Stomach smooth muscle (tissue), 2 donors: ENCODE measurements at regions not wholly inside any gene's neighbourhood (a gene's known extent, or its start where the extent isn't known, plus 50 kb on each side); places are given as distances from the start of the nearest gene placed in this dataset.

ENCODE experiments used
- H3K27ac ChIP-seq: one replicate; pipeline ENCODE4 v1.7.0; 2013; ENCODE audit warnings: mild to moderate bottlenecking, low read length, inconsistent platforms
- H3K27me3 ChIP-seq, 2 donors: one replicate each; pipeline ENCODE4 v1.7.0; 2013; ENCODE audit warnings: low read length in 2 of 2; ENCODE audit not compliant: insufficient read depth in 2 of 2, control insufficient read depth in 1 of 2
- H3K36me3 ChIP-seq, 2 donors: one replicate each; pipeline ENCODE4 v1.7.0; 2013; ENCODE audit warnings: low read length in 2 of 2; ENCODE audit not compliant: control insufficient read depth in 2 of 2, insufficient read depth in 2 of 2
- H3K4me1 ChIP-seq: one replicate; pipeline ENCODE4 v1.7.0; 2013; ENCODE audit warnings: low read length; ENCODE audit not compliant: control insufficient read depth, insufficient read depth
- H3K4me3 ChIP-seq, 2 donors: one replicate each; pipeline ENCODE4 v1.7.0; 2013; ENCODE audit warnings: low read length in 2 of 2
- H3K9ac ChIP-seq, 2 donors: one replicate each; pipeline ENCODE4 v1.7.0; 2013; ENCODE audit warnings: low read length in 2 of 2, mild to moderate bottlenecking in 1 of 2
- H3K9me3 ChIP-seq, 2 donors: one replicate each; pipeline ENCODE4 v1.7.0; 2013; ENCODE audit warnings: low read length in 2 of 2; ENCODE audit not compliant: control insufficient read depth in 2 of 2
- donor health status: healthy.
- donor health status: Pancreatic carcinoma.

DNA sequence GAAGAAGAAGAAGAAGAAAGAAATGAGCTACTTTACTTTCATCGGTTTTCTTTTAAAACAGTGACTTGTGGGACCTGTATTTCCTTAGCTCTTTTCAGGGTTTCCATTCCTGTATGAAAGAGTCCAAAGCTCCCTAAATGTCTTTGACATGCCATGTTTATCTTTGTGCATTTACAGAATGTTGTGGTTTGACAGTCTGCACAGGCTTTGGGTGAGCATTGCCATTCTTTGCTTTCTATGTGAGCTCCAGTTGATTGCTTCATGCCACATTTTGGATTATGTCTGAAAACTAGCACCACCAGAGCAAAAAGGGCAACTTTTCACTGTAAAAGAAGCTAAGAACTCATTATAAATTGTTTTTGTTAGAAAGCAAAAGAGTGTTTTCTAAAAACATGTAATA is 733.4 kb downstream of the TLE4 start:
- Histone ChIP-seq H3K9me3 (no peaks in the 10 kb centered on the region), H3K27me3 (no peaks in the 10 kb centered on the region), H3K4me3 (no peak overlapping the region)

DNA sequence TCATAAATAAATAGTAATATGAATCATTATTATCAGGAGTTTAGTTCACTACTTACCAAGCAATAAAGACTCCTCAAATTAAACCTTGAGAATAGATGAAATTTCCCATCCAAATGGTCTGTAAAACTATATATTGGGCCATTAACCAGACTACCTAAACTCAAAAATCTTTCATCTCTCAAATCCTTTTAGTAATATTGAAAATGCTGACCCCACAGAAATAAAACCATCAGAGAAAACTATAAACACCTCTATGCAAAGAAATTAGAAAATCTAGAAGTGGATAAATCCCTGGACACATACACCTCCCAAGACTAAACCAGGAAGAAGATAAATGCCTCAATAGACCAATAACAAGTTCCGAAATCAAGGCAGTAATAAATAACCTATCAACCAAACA is 723.2 kb downstream of the TLE4 start:
- H3K9ac ChIP-seq = no peak overlapping the region
- H3K36me3 ChIP-seq = no peaks in the 10 kb centered on the region
- H3K27me3 ChIP-seq = no peaks in the 10 kb centered on the region
- H3K4me1 ChIP-seq = no peaks in the 10 kb centered on the region
- H3K4me3 ChIP-seq = no peak overlapping the region
- H3K9me3 ChIP-seq = no peaks in the 10 kb centered on the region
- H3K27ac ChIP-seq = no peak overlapping the region

More for the DNA sequence above, 733.4 kb downstream of the TLE4 start:
- H3K9ac ChIP-seq = no peak overlapping the region
- H3K36me3 ChIP-seq = no peaks in the 10 kb centered on the region
- H3K4me1 ChIP-seq = no peaks in the 10 kb centered on the region
- no peak overlapping the region for H3K27ac ChIP-seq

DNA sequence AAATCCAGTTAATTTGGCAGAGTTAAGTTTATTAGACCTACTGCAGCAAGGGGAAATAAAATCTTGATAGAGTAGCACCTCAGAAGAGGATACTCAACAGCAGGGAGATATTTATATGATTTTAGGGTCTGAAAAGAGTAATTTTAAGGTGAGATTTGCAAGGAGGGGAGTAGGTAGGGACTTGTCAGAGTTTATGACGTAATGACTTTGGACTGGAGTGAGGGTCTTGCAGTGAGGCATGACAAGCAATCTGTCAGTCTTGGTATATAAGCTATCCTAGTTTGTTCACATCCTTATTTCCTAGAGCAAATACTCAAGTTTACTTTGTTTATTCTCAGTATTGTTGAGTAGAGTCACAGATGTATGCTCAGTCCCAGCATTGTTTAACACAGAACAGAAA is 722.6 kb downstream of the TLE4 start:
- Histone ChIP-seq H3K4me3 (no peak overlapping the region), H3K27ac (no peak overlapping the region), H3K4me1 (no peaks in the 10 kb centered on the region), H3K36me3 (no peaks in the 10 kb centered on the region), H3K27me3 (no peaks in the 10 kb centered on the region), H3K9ac (no peak overlapping the region), H3K9me3 (no peaks in the 10 kb centered on the region)

GRCh38 chr9:80292231-80292630 is 720.5 kb downstream of the TLE4 start:
- no peaks in the 10 kb centered on the region for H3K27me3 ChIP-seq
- H3K4me1 ChIP-seq = no peaks in the 10 kb centered on the region
- H3K36me3 ChIP-seq = no peaks in the 10 kb centered on the region
- H3K27ac ChIP-seq = no peak overlapping the region
- no peak overlapping the region for H3K9ac ChIP-seq
- no peak overlapping the region for H3K4me3 ChIP-seq
- no peaks in the 10 kb centered on the region for H3K9me3 ChIP-seq

GRCh38 chr9:80285326-80285725 is 713.6 kb downstream of the TLE4 start:
- no peak overlapping the region for H3K4me3 ChIP-seq
- H3K27me3 ChIP-seq = no peaks in the 10 kb centered on the region
- H3K27ac ChIP-seq = no peak overlapping the region
- no peaks in the 10 kb centered on the region for H3K36me3 ChIP-seq
- H3K9ac ChIP-seq = no peak overlapping the region
- H3K9me3 ChIP-seq = no peaks in the 10 kb centered on the region
- H3K4me1 ChIP-seq = no peaks in the 10 kb centered on the region

- no peaks in the 10 kb centered on the region for H3K9me3 ChIP-seq
- H3K4me3 ChIP-seq = no peak overlapping the region
- no peak overlapping the region for H3K27ac ChIP-seq
- H3K36me3 ChIP-seq = no peaks in the 10 kb centered on the region
- no peaks in the 10 kb centered on the region for H3K4me1 ChIP-seq
- no peaks in the 10 kb centered on the region for H3K27me3 ChIP-seq
- no peak overlapping the region for H3K9ac ChIP-seq
These were observed 711.0 kb downstream of the TLE4 start for GRCh38 chr9:80282766-80283165.

GRCh38 chr9:80259079-80259478 is 687.3 kb downstream of the TLE4 start:
- H3K4me3 ChIP-seq = no peak overlapping the region
- H3K36me3 ChIP-seq = no peaks in the 10 kb centered on the region
- H3K27me3 ChIP-seq = no peaks in the 10 kb centered on the region
- H3K9me3 ChIP-seq = peaks cover 6 to 13% of the 10 kb centered on the region in 2 donors
- H3K4me1 ChIP-seq = no peaks in the 10 kb centered on the region
- no peak overlapping the region for H3K9ac ChIP-seq
- no peak overlapping the region for H3K27ac ChIP-seq

- no peak overlapping the region for H3K4me3 ChIP-seq
These were observed 680.0 kb downstream of the TLE4 start for GRCh38 chr9:80251778-80252177.

DNA sequence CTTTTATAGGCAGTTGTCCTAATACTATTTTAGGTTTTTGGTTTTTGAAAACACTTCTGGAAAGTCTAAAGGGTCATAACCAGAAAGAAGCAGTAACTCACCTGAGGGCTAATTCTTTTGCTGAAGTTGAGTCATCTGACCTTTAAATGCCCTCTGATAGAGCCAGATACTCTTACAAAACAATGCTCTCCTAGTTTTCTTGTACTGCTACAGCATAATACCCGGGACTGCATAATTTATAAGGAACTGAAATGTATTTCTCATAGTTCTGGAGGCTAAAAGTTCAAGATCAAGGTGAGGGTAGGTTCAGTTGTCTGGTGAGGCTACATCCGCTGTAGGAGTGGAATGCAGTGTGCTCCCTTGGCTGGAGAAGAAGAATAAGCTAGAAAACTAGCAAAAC is 670.3 kb downstream of the TLE4 start:
- no peaks in the 10 kb centered on the region for H3K4me1 ChIP-seq
- H3K9me3 ChIP-seq = no peaks in the 10 kb centered on the region
- H3K4me3 ChIP-seq = no peak overlapping the region
- no peaks in the 10 kb centered on the region for H3K36me3 ChIP-seq
- H3K27me3 ChIP-seq = no peaks in the 10 kb centered on the region
- no peak overlapping the region for H3K27ac ChIP-seq
- no peak overlapping the region for H3K9ac ChIP-seq

More at GRCh38 chr9:80251778-80252177, 680.0 kb downstream of the TLE4 start:
- no peak overlapping the region for H3K27ac ChIP-seq
- no peaks in the 10 kb centered on the region for H3K9me3 ChIP-seq
- no peaks in the 10 kb centered on the region for H3K4me1 ChIP-seq
- H3K27me3 ChIP-seq = no peaks in the 10 kb centered on the region
- H3K36me3 ChIP-seq = no peaks in the 10 kb centered on the region
- no peak overlapping the region for H3K9ac ChIP-seq

DNA sequence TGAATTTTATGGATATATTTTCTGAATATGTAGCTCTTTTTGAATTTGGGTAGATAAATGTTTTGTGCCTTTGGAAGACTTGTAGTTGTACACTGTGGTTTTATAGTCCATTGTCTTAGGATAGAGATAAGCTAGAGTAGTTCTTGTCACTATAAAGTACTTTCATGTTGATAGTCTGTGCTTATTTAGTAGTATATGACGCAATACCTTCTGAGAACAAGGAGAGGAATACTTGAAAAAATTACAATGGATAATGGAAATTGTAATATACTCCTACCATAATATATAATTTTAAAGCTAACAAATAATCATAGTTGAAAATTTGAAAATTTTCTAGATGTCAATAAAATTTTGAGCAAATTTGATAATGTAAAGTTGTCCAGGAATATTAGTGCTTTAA is 664.0 kb downstream of the TLE4 start:
- no peaks in the 10 kb centered on the region for H3K36me3 ChIP-seq
- peaks cover 0 to 4% of the 10 kb centered on the region in 2 donors for H3K9me3 ChIP-seq
- H3K27me3 ChIP-seq = no peaks in the 10 kb centered on the region
- no peaks in the 10 kb centered on the region for H3K4me1 ChIP-seq
- H3K4me3 ChIP-seq = no peak overlapping the region
- H3K9ac ChIP-seq = no peak overlapping the region
- H3K27ac ChIP-seq = no peak overlapping the region

- Histone ChIP-seq H3K4me3 (no peak overlapping the region), H3K9me3 (peaks cover 0 to 4% of the 10 kb centered on the region in 2 donors), H3K9ac (no peak overlapping the region), H3K4me1 (no peaks in the 10 kb centered on the region), H3K36me3 (no peaks in the 10 kb centered on the region), H3K27ac (no peak overlapping the region), H3K27me3 (no peaks in the 10 kb centered on the region)
These were observed 662.1 kb downstream of the TLE4 start for GRCh38 chr9:80233906-80234305.
